ENCODE measurements at regions not wholly inside any gene's neighbourhood (a gene's known extent, or its start where the extent isn't known, plus 50 kb on each side); places are given as distances from the start of the nearest gene placed in this dataset.

DNA sequence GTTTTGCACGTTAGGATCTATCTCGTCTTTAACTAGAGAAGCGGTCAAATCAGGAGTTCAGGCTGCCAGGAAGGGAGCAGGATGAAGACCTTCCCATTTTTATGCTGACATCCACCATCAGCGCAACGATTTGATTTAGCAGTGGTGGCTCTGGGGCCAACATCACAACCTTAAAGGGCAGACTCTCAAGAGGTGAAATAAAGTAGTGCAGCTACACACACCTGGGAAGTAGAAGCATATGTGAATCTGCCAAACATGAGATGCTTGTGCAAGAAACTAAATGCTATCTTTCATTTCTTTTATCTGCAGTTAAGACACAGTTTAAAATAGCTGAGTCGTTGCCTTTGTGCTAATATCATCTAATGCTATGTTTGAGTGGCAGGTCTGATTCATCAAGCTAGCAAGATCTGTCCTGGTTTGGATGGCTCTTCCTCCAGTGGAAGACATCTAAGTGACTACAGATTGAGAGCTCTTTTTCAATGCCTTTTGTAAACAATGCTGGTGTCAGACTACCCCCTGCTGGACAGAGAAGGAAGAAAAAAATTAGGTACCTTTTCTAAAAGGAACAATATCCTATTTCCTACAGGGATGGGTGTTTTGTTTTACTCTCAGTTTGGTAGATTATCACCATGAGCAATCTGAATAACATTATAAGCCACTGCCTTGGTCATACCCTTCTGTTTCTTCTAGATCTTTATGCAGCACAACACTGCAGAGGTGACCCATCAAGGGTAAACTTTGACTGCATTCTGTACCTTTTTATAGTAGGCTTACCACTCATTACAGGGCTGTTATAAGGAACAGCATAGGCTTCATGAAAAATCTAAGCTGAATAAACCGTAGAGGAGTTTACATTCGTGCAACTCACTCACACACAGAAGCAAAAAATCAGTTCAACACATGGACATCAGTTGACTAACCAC is 171.6 kb upstream of the FBXL4 start:
- peak; percentile 50 for DNase-seq (ENCODE audit: extremely low spot score)
- ChIA-PET POLR2A (no interaction called here), CTCF (interaction anchor here (0.6 to 1.4 kb wide), 9 partner anchors 8 to 285 kb away, joined by 3 to 7 read pairs (median 3); partner anchors contain the start of gene POU3F2)
- TF ChIP-seq TARDBP (IDR thresholded peaks at IDR 0.05) (no peak), FOXA1 (IDR thresholded peaks at IDR 0.05) (no peak), BHLHE40 (IDR thresholded peaks at IDR 0.05; ENCODE audit: borderline replicate concordance) (no peak), LEF1 (IDR thresholded peaks at IDR 0.05; ENCODE audit: borderline replicate concordance) (no peak), FOXM1 (IDR thresholded peaks at IDR 0.05; ENCODE audit: borderline replicate concordance) (no peak)
- TF ChIP-seq, protein P1, sequence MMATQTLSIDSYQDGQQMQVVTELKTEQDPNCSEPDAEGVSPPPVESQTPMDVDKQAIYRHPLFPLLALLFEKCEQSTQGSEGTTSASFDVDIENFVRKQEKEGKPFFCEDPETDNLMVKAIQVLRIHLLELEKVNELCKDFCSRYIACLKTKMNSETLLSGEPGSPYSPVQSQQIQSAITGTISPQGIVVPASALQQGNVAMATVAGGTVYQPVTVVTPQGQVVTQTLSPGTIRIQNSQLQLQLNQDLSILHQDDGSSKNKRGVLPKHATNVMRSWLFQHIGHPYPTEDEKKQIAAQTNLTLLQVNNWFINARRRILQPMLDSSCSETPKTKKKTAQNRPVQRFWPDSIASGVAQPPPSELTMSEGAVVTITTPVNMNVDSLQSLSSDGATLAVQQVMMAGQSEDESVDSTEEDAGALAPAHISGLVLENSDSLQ (IDR thresholded peaks at IDR 0.05): peak; percentile 39; the same call in 1 of the 2 replicates

DNA sequence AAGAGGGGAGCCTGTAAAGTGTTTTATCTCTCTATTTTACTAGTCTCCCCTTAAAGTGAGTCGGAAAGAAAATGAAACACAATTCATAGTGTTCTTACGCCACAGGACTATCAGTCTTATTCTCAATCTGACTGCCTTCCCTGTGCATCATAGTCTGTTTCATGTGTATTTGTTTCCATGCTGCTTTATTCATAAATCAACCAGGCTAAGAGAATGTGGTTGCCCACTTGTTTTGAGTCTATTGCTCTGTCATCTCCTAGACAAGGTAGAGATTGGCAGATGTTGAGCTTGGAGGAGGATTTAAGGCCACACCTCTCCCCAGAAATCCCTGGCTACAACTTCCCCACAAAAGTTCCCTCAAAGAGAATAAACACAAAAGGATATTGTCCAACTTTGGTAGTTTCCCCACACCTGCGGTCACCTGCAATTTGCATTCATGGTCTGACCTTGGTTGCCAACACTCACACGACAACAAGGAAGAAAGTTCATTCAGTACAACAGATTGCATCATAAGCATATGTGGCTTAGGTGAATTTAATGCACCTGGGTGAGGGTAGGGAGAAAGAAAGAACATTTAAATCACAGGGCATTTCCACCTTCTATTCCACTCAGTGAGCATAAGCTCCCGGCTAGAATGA is 167.1 kb upstream of the FBXL4 start:
- CTCF ChIA-PET: no interaction called here
- POLR2A ChIA-PET: no interaction called here
- TF ChIP-seq NFRKB (IDR thresholded peaks at IDR 0.05) (no peak), SUZ12 (IDR thresholded peaks at IDR 0.05) (no peak), TARDBP (IDR thresholded peaks at IDR 0.05) (no peak), FOXM1 (IDR thresholded peaks at IDR 0.05; ENCODE audit: borderline replicate concordance) (no peak), HDGF (IDR thresholded peaks at IDR 0.05; ENCODE audit: borderline replicate concordance) (no peak), FOXA1 (IDR thresholded peaks at IDR 0.05) (no peak), ARNT (IDR thresholded peaks at IDR 0.05) (no peak), L3MBTL2 (conservative IDR thresholded peaks at IDR 0.05) (no peak), ZNF384 (IDR thresholded peaks at IDR 0.05) (no peak), LEF1 (IDR thresholded peaks at IDR 0.05; ENCODE audit: borderline replicate concordance) (no peak), ELF4 (IDR thresholded peaks at IDR 0.05) (no peak), FOXK2 (IDR thresholded peaks at IDR 0.05) (no peak), SP1 (IDR thresholded peaks at IDR 0.05) (no peak), BHLHE40 (IDR thresholded peaks at IDR 0.05; ENCODE audit: borderline replicate concordance) (no peak)
- TF ChIP-seq, protein P1 (IDR thresholded peaks at IDR 0.05): no peak
- no peak for DNase-seq (ENCODE audit: extremely low spot score)

DNA sequence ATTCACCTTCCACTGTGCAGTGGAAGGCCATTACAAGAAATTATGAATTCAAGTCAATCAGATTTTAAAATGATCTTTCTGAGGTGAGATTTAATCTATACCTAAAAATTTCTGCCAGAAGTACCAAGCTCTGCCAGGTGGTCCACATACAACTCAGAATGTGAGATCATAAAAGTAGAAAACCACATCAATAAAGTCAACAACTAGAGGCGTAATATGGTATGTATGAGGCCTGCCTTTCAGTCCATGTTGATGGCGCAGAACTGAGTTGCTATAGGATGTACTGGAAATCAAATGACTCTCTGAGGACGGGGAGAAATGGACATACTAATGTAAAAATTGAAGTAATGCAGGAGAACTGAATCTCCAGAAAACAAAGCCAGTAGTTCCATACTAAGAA is 163.8 kb upstream of the FBXL4 start:
- CTCF ChIA-PET: interaction anchor here (0.6 to 1.1 kb wide), 2 partner anchors 8 to 13 kb away, joined by 5 read pairs; no protein-coding TSS in a partner anchor
- POLR2A ChIA-PET: interaction anchor here (0.6 kb wide), 1 partner anchor 303 kb away, joined by 3 read pairs; no protein-coding TSS in a partner anchor
- no peak for DNase-seq (ENCODE audit: extremely low spot score)
- no peak for TF ChIP-seq LEF1 (IDR thresholded peaks at IDR 0.05; ENCODE audit: borderline replicate concordance)
- TF ChIP-seq L3MBTL2 (conservative IDR thresholded peaks at IDR 0.05): no peak

DNA sequence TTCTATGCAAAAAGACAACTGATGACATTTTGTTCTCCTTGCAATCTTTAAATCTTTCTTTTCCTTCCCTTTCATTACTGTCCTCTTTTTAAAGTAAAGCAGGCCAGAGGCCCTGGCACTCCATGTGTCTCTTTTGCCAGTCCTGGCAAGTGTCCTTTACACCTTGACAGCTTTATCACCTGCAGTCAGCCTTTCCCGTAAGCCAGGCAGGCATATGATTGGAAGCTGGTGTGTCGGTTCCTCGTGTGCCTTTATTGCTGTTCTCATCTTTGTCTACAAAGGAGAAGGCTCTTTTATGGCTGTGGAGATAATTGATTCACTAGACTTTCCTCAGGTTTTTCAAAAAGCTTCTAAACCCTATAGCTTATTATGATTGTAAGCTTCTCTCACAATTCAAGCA is 162.3 kb upstream of the FBXL4 start:
- POLR2A ChIA-PET: no interaction called here
- TF ChIP-seq CTBP1 (IDR thresholded peaks at IDR 0.05; ENCODE audit: borderline replicate concordance) (no peak), ARNT (IDR thresholded peaks at IDR 0.05) (no peak), FOXM1 (IDR thresholded peaks at IDR 0.05; ENCODE audit: borderline replicate concordance) (no peak), NFRKB (IDR thresholded peaks at IDR 0.05) (no peak), SP1 (IDR thresholded peaks at IDR 0.05) (no peak), FOXK2 (IDR thresholded peaks at IDR 0.05) (no peak), LEF1 (IDR thresholded peaks at IDR 0.05; ENCODE audit: borderline replicate concordance) (no peak)
- no peak for DNase-seq (ENCODE audit: extremely low spot score)
- CTCF ChIA-PET: interaction anchor here (0.6 kb wide), 1 partner anchor 343 kb away, joined by 4 read pairs; no protein-coding TSS in a partner anchor

DNA sequence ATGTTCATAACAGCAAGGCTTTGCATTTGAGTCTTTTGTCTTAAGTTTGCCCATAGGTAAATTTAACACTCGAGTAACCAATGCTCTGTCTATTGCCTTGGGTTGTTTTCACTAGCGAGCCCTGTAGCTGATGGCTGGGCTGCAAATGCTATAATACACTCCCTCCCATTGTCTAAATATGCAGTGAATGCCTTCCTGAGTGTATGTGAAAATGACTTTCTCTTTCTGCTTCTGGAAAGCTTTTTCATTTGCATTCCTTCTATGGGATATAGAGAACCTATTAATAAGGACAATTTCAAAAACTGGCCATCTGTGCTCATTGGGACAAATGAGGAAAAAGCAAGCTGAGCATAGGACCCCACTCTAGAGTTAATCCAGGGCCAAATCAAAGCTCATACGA is 156.5 kb upstream of the FBXL4 start:
- ChIA-PET CTCF (no interaction called here), POLR2A (no interaction called here)
- DNase-seq (ENCODE audit: extremely low spot score): no peak
- no peak for TF ChIP-seq SP1 (IDR thresholded peaks at IDR 0.05)
- no peak for TF ChIP-seq FOXM1 (IDR thresholded peaks at IDR 0.05; ENCODE audit: borderline replicate concordance)
- TF ChIP-seq FOXA1 (IDR thresholded peaks at IDR 0.05): no peak
- no peak for TF ChIP-seq TARDBP (IDR thresholded peaks at IDR 0.05)
- TF ChIP-seq BHLHE40 (IDR thresholded peaks at IDR 0.05; ENCODE audit: borderline replicate concordance): no peak
- TF ChIP-seq, protein P1 (IDR thresholded peaks at IDR 0.05): no peak
- no peak for TF ChIP-seq ARNT (IDR thresholded peaks at IDR 0.05)
- no peak for TF ChIP-seq FOXK2 (IDR thresholded peaks at IDR 0.05)
- no peak for TF ChIP-seq NFRKB (IDR thresholded peaks at IDR 0.05)
- no peak for TF ChIP-seq L3MBTL2 (conservative IDR thresholded peaks at IDR 0.05)
- TF ChIP-seq ELF4 (IDR thresholded peaks at IDR 0.05): no peak
- TF ChIP-seq HDGF (IDR thresholded peaks at IDR 0.05; ENCODE audit: borderline replicate concordance): no peak
- TF ChIP-seq SUZ12 (IDR thresholded peaks at IDR 0.05): no peak
- no peak for TF ChIP-seq ZNF384 (IDR thresholded peaks at IDR 0.05)
- TF ChIP-seq CTBP1 (IDR thresholded peaks at IDR 0.05; ENCODE audit: borderline replicate concordance): no peak
- no peak for TF ChIP-seq LEF1 (IDR thresholded peaks at IDR 0.05; ENCODE audit: borderline replicate concordance)

DNA sequence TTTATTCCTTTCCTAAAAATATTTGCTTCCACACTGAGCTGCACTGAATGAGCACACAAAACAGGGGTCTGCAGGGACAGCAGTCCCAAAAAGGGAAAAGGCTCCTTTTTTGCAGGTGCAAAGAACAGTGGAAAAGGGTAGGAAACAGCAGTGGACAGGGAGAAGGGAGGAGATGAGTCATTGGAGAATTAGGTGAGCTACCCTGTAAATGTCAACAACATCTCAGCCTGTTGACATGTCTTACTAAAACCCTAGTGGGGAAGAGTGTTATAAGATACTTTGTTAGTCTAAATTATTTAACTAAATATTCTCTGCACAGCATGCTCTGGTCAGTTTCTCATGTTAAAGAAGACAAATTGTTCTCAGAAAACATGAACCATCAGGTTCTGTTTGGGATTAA is 151.5 kb upstream of the FBXL4 start:
- TF ChIP-seq LEF1 (IDR thresholded peaks at IDR 0.05; ENCODE audit: borderline replicate concordance) (no peak), ZNF384 (IDR thresholded peaks at IDR 0.05) (no peak), BHLHE40 (IDR thresholded peaks at IDR 0.05; ENCODE audit: borderline replicate concordance) (no peak), NFRKB (IDR thresholded peaks at IDR 0.05) (no peak), SP1 (IDR thresholded peaks at IDR 0.05) (no peak), FOXA1 (IDR thresholded peaks at IDR 0.05) (no peak)
- no peak for DNase-seq (ENCODE audit: extremely low spot score)
- ChIA-PET POLR2A (no interaction called here), CTCF (no interaction called here)
